GM12875 (cell line): ENCODE measurements at regions not wholly inside any gene's neighbourhood (a gene's known extent, or its start where the extent isn't known, plus 50 kb on each side); places are given as distances from the start of the nearest gene placed in this dataset.

ENCODE experiments used
- H3K4me3 ChIP-seq: one replicate; pipeline ENCODE4 v1.5.1; 2011; ENCODE audit warnings: low read depth, low read length, control low read depth
- TF ChIP-seq, protein P1 (sequence below): IDR thresholded peaks from 2 replicates; pipeline ENCODE4 v1.5.1; 2011; ENCODE audit warnings: low read depth, mild to moderate bottlenecking, control low read depth, inconsistent platforms, low read length, moderate library complexity, borderline replicate concordance; ENCODE audit not compliant: insufficient read depth

DNA sequence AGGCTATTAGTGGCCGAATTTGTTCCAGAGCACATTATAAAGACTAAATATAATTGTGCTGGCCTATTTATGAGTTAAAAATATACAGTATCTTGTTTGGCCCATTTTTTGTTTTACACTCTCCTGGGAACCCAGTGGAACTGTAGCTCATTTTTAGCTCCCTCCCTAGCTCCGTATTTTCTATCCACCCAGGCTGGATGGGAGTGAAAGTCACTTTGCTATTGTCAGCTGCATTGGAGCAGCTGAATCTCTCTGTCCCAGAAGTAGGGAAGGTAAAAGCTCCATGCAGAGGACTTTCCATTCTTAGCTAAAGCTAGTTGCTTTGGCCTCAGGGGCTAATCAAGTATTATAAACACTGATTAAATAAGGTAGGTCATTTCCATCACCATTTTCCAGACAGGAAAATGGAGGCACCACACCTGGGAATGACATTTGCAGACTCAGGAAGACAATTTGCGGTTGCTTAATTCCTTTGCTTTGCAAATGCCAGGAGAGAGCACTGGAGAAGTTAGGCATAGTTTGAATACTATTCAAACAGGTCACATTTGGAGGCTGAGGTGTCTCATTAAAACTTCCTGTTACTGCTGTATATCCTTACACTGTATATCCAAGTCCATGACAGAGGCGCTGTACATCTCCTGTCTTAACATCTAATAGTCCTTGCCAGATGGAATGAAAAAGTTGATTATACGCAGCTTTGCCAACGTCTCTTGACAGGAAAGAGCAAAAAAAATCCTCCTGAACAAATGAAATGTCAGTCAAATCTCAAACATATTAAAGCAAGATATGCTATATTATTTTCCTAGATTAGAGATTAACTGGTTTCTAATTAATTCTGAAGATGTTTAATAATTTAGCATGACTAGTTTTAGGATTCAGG, 338.1 kb upstream of the KIRREL3 start:
- no peak overlapping the region for H3K4me3 ChIP-seq
- TF ChIP-seq, protein P1, sequence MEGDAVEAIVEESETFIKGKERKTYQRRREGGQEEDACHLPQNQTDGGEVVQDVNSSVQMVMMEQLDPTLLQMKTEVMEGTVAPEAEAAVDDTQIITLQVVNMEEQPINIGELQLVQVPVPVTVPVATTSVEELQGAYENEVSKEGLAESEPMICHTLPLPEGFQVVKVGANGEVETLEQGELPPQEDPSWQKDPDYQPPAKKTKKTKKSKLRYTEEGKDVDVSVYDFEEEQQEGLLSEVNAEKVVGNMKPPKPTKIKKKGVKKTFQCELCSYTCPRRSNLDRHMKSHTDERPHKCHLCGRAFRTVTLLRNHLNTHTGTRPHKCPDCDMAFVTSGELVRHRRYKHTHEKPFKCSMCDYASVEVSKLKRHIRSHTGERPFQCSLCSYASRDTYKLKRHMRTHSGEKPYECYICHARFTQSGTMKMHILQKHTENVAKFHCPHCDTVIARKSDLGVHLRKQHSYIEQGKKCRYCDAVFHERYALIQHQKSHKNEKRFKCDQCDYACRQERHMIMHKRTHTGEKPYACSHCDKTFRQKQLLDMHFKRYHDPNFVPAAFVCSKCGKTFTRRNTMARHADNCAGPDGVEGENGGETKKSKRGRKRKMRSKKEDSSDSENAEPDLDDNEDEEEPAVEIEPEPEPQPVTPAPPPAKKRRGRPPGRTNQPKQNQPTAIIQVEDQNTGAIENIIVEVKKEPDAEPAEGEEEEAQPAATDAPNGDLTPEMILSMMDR, result no peak

DNA sequence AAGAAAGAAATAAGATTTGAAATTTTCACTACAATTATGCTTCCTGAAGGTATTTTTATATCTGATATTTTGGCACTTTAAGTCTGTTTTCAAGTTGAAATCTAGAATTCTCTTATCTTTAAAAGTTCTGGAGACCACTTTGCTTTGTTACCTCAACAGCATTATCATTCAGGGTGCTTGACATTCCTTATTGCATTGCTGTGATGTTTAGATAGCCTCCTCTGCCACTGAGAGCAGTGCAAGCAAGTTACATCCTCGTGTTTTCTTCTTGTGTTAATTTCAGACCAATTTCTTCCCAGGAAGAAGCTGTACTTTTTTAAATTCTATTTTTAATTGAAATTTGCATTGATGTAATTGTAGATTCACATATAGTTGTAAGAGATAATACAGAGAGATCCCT, 333.9 kb upstream of the KIRREL3 start:
- no peak overlapping the region for H3K4me3 ChIP-seq
- TF ChIP-seq, protein P1, result no peak

DNA sequence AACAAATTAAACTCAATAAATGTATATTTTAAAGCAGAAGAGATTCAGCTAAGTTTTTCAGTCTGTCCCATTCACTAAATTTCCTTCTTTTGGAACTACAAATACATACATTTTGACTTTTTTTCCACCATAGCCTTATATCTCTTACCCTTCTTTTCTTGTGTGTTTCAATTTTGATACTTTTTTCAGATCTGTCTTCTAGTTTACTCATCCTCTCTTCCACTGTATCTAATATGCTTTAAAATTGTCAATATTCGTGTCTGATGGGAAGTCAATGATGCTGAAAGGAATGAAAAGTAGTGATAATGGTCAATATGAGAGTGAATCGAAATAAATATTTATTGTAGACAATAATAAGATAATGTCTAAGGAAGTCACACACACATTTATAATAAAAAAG, 332.3 kb upstream of the KIRREL3 start:
- TF ChIP-seq, protein P1, result no peak
- no peak overlapping the region for H3K4me3 ChIP-seq

DNA sequence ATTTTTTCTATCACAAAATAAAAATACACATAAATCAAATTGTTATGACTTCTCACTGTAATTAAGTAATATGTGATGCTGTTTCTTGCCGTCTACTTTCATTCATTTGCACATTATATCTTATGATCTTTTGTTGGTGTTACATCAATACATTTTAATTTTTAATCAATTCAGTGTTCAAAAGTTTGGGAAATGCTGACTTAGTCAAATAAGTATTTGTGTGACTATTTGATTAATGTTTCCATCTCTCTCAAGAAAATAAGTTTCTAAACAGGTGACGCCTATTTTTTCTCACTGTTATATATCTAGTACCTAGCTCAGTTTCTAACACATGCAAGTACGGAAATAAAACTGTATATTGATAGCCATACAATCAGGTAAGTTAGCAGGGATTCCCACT, 329.5 kb upstream of the KIRREL3 start:
- H3K4me3 ChIP-seq, result no peak overlapping the region
- TF ChIP-seq, protein P1, result no peak

DNA sequence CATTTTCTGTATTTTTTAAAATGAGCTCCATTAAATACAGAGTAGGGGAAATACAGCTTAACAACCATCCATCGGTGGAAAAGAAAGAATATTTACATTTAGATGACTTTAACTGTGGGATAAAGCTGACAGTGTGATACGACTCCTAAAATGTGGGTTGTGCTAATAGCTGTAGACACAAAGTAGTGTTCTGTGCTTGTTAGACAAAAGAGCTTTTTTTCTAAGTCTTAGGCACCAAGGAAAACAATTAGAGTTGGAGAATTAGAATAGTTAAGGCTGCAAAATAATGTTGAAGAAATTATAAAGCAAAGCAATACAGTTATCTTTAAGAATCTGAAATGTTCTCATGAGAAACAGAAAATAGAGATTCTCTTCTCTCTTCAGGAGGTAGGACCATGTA, 307.7 kb upstream of the KIRREL3 start:
- TF ChIP-seq, protein P1, result no peak
- H3K4me3 ChIP-seq, result no peak overlapping the region

DNA sequence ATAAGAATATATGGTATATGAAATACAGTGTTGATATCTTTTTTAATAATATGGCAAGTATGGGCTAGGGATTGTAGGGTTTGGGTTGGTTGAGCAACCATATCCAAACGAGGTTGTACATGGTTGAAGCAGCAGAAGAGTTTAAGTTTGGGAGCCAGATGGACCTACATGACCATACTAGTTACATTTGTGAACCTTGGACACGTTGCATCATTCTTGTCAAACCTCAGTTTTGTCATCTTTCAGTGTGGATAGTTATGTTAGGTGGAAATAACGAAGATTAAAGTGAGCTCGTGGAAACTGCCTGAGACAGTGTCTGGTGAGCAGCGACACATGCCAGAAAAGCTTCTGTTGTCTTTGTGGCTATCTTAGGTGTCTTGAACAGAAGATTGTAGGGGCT, 307.1 kb upstream of the KIRREL3 start:
- TF ChIP-seq, protein P1, result no peak
- no peak overlapping the region for H3K4me3 ChIP-seq

DNA sequence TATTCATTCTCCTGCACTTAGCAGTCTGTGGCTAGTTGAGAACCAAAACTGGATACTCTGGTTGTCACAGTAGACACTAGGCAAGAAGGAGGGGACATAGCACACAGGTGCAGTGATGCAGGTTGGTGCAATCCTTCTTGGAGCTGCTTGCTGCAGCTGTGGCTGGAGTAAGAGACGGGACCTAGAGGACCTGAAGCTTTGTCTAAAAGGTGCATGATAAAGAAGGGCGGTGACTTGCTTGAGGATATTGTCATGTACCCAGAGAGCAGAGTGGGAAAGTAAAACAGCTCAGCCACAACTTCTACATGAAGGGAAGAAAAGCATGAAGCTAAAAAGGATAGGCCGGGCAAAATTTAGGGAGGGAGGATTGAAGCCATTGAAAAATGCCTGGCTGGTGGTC, 304.1 kb upstream of the KIRREL3 start:
- no peak overlapping the region for H3K4me3 ChIP-seq
- TF ChIP-seq, protein P1, result no peak
